ENCODE measurements at regions not wholly inside any gene's neighbourhood (a gene's known extent, or its start where the extent isn't known, plus 50 kb on each side); places are given as distances from the start of the nearest gene placed in this dataset.

DNA sequence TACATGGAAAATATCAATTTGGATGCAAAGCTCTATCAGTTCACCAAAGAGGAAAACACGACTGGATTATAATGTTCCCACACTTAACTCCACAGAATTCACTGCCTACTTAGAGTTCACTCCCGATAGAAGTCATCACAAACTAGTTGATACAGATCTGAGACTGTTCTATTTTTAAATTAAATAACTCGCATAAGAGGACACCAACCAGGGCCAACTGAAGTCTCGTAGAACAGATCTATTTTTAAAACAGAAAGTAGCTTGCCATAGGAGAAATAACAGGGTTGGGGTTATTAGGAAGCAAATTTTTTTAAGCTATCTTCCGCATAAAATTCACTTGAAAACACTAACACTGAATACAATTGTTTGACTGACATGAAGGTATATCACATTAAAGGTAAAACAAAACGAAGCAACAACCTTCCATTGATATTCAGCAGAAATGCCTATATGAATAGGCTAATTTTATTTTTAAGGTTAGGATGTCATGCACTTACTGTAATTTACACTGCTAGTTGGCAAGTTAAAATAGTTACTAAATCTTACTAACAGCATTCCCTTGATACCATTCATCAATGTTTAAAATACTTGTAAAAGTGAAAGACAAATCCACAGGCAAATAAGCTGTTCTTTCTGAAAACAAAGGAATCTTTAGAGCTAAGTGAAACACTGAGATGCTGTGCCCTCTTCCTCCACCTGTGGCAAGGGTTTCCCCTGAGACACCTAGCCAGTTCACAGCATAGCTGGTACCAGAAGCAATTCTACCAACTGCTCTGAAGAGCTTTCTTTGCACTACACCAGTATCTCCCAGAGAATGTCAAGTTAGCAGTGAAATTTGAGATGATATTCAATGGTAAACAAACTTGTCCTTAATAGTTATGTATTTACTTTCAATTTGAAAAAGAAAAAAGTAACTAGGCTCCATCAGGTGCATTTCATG is 186.7 kb upstream of the ANK3 start:
- Histone ChIP-seq H3K36me3 (no peaks in the 10 kb centered on the region), H3K4me3 (no peak overlapping the region), H3K4me1 (no peaks in the 10 kb centered on the region), H3K27me3 (no peaks in the 10 kb centered on the region), H3K27ac (no peak overlapping the region), H3K9me3 (no peaks in the 10 kb centered on the region)
- TF ChIP-seq, protein P1, sequence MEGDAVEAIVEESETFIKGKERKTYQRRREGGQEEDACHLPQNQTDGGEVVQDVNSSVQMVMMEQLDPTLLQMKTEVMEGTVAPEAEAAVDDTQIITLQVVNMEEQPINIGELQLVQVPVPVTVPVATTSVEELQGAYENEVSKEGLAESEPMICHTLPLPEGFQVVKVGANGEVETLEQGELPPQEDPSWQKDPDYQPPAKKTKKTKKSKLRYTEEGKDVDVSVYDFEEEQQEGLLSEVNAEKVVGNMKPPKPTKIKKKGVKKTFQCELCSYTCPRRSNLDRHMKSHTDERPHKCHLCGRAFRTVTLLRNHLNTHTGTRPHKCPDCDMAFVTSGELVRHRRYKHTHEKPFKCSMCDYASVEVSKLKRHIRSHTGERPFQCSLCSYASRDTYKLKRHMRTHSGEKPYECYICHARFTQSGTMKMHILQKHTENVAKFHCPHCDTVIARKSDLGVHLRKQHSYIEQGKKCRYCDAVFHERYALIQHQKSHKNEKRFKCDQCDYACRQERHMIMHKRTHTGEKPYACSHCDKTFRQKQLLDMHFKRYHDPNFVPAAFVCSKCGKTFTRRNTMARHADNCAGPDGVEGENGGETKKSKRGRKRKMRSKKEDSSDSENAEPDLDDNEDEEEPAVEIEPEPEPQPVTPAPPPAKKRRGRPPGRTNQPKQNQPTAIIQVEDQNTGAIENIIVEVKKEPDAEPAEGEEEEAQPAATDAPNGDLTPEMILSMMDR (IDR thresholded peaks at IDR 0.05), result no peak
- TF ChIP-seq POLR2A (IDR thresholded peaks at IDR 0.05), result no peak
- intact Hi-C loops (cut with DNase I; ENCODE audit: low total_unique reads), result no loop called here
- DNase-seq, result no peak

DNA sequence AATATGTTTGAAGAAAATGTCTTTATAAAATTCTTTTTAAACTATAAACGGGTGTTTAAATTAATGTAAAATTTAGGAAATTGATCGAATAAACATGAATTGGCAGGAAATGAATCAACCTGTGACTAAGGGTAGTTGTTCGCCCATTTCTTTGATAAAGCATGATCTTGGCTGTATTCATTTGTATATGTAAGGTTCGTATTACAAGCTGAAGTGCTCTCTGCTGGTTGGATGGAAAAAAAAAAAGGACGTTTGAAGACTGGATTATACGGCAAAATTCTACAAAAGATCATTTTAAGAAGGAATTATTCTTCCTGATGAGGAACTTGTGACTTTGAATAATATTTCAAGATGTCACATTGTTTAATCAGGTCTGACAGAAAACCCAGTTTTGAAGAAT is 185.4 kb upstream of the ANK3 start:
- TF ChIP-seq, protein P1 (IDR thresholded peaks at IDR 0.05), result no peak
- no peak for TF ChIP-seq POLR2A (IDR thresholded peaks at IDR 0.05)
- Histone ChIP-seq H3K9me3 (no peaks in the 10 kb centered on the region), H3K36me3 (no peaks in the 10 kb centered on the region), H3K27me3 (no peaks in the 10 kb centered on the region), H3K4me3 (no peak overlapping the region), H3K4me1 (no peaks in the 10 kb centered on the region), H3K27ac (no peak overlapping the region)
- intact Hi-C loops (cut with DNase I; ENCODE audit: low total_unique reads), result no loop called here
- no peak for DNase-seq

DNA sequence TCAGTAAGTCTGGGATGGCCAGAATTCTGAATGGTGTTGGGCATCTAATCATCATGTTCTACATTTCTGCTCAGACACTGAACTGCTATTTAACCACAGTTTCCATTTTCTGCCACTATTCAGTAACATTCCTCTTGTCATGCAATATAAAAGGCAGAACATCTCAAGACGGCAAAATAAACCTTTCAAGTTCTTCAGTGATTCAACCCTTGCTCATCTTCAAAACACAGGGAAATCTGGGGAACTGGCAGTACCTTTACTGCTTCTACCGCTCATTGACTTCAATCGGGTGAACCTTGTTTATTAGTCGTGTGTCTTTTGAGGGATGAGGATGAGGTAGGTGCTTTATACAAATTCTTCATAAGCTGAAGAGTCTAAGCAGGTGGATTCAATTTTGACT is 184.7 kb upstream of the ANK3 start:
- Histone ChIP-seq H3K4me3 (no peak overlapping the region), H3K36me3 (no peaks in the 10 kb centered on the region), H3K4me1 (no peaks in the 10 kb centered on the region), H3K27ac (no peak overlapping the region), H3K9me3 (no peaks in the 10 kb centered on the region), H3K27me3 (no peaks in the 10 kb centered on the region)
- no peak for DNase-seq
- TF ChIP-seq, protein P1 (IDR thresholded peaks at IDR 0.05), result no peak
- no peak for TF ChIP-seq POLR2A (IDR thresholded peaks at IDR 0.05)
- intact Hi-C loops (cut with DNase I; ENCODE audit: low total_unique reads), result no loop called here

GRCh38 chr10:60573336-60573735 is 183.7 kb upstream of the ANK3 start:
- no peak for DNase-seq
- H3K4me1 ChIP-seq, result no peaks in the 10 kb centered on the region
- no peaks in the 10 kb centered on the region for H3K9me3 ChIP-seq
- H3K4me3 ChIP-seq, result no peak overlapping the region
- no peaks in the 10 kb centered on the region for H3K27me3 ChIP-seq
- intact Hi-C loops (cut with DNase I; ENCODE audit: low total_unique reads), result no loop called here
- TF ChIP-seq, protein P1 (IDR thresholded peaks at IDR 0.05), result no peak
- TF ChIP-seq POLR2A (IDR thresholded peaks at IDR 0.05), result no peak
- H3K36me3 ChIP-seq, result no peaks in the 10 kb centered on the region
- no peak overlapping the region for H3K27ac ChIP-seq

DNA sequence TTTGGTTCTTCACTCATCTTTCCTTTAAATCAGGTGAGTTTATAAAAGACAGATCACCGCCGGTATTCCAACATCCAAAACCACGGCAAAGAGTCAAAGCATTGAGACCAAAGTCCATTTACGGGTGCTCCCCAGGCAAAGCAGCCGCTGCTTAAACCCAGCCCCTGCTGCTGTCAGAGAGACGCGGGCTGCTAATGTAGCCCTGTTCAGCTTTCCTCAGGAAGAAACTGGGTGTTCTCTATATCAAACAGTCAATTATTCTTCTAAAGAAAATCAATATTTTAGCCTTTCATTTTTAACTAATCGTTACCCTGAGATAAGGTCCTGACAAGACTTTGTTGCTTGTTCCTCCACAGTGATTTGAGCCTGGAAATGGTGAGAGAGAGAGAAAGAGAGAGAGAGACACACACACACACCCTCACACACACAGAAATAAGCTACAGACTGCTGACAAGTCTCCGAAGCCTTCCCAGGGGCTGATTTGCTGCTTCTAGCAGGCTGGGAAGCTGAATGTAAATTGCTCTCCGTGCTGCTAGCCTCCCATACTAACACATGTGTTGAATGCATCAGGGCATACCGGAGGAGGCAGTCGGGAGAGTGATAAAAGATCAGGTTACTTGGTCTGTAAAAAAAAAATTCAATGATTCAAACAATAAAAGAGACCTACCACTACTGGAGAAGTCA is 183.0 kb upstream of the ANK3 start:
- Histone ChIP-seq H3K27me3 (no peaks in the 10 kb centered on the region), H3K4me3 (peak overlapping the region in 1 of 2 donors; percentile 20), H3K4me1 (no peaks in the 10 kb centered on the region), H3K36me3 (no peaks in the 10 kb centered on the region), H3K9me3 (no peaks in the 10 kb centered on the region), H3K27ac (no peak overlapping the region)
- intact Hi-C loops (cut with DNase I; ENCODE audit: low total_unique reads), result no loop called here
- no peak for DNase-seq
- TF ChIP-seq POLR2A (IDR thresholded peaks at IDR 0.05), result no peak
- TF ChIP-seq, protein P1 (IDR thresholded peaks at IDR 0.05), result no peak
